Mucosa of rectum (tissue), 2 donors: ENCODE measurements at regions not wholly inside any gene's neighbourhood (a gene's known extent, or its start where the extent isn't known, plus 50 kb on each side); places are given as distances from the start of the nearest gene placed in this dataset.

Experiments used
- H3K27ac ChIP-seq, 2 donors: one replicate each; pipeline ENCODE4 v1.7.0; 2013; ENCODE audit warnings: inconsistent platforms in 2 of 2, low read depth in 2 of 2, low read length in 2 of 2
- H3K27me3 ChIP-seq, 2 donors: one replicate each; pipeline ENCODE4 v1.7.0; 2013; ENCODE audit warnings: low read length in 2 of 2; ENCODE audit not compliant: control insufficient read depth in 2 of 2, insufficient read depth in 2 of 2
- H3K36me3 ChIP-seq, 2 donors: one replicate each; pipeline ENCODE4 v1.7.0; 2013; ENCODE audit warnings: low read length in 2 of 2; ENCODE audit not compliant: control insufficient read depth in 2 of 2, insufficient read depth in 2 of 2
- H3K4me1 ChIP-seq, 2 donors: one replicate each; pipeline ENCODE4 v1.7.0; 2013; ENCODE audit warnings: low read length in 2 of 2, mild to moderate bottlenecking in 1 of 2; ENCODE audit not compliant: control insufficient read depth in 2 of 2, insufficient read depth in 2 of 2
- H3K4me3 ChIP-seq, 2 donors: one replicate each; pipeline ENCODE4 v1.7.0; 2013; ENCODE audit warnings: low read length in 2 of 2
- H3K9ac ChIP-seq, 2 donors: one replicate each; pipeline ENCODE4 v1.7.0; 2013; ENCODE audit warnings: low read length in 2 of 2, low read depth in 1 of 2, mild to moderate bottlenecking in 1 of 2
- H3K9me3 ChIP-seq, 2 donors: one replicate each; pipeline ENCODE4 v1.7.0; 2013; ENCODE audit warnings: low read length in 2 of 2; ENCODE audit not compliant: control insufficient read depth in 2 of 2
- donor health status: healthy.
- donor health status: Normal muscosa, but diverticular disease.

- Histone ChIP-seq H3K4me1 (no peaks in the 10 kb centered on the region), H3K4me3 (no peak overlapping the region), H3K27ac (no peak overlapping the region), H3K36me3 (no peaks in the 10 kb centered on the region), H3K27me3 (no peaks in the 10 kb centered on the region), H3K9ac (no peak overlapping the region), H3K9me3 (no peaks in the 10 kb centered on the region)
Observed at GRCh38 chr5:126199467-126199866, 223.7 kb upstream of the GRAMD2B start.

- Histone ChIP-seq H3K4me1 (no peaks in the 10 kb centered on the region), H3K27ac (no peak overlapping the region), H3K9me3 (no peaks in the 10 kb centered on the region), H3K36me3 (no peaks in the 10 kb centered on the region), H3K9ac (no peak overlapping the region), H3K27me3 (no peaks in the 10 kb centered on the region), H3K4me3 (no peak overlapping the region)
Observed at GRCh38 chr5:126208691-126209090, 214.5 kb upstream of the GRAMD2B start.

GRCh38 chr5:126210955-126211354 lies 212.3 kb upstream of the GRAMD2B start:
- Histone ChIP-seq H3K36me3 (no peaks in the 10 kb centered on the region), H3K27ac (no peak overlapping the region), H3K9ac (no peak overlapping the region), H3K9me3 (no peaks in the 10 kb centered on the region), H3K27me3 (no peaks in the 10 kb centered on the region), H3K4me3 (no peak overlapping the region), H3K4me1 (no peaks in the 10 kb centered on the region)

GRCh38 chr5:126219616-126220015 lies 203.6 kb upstream of the GRAMD2B start:
- no peak overlapping the region for H3K27ac ChIP-seq

DNA sequence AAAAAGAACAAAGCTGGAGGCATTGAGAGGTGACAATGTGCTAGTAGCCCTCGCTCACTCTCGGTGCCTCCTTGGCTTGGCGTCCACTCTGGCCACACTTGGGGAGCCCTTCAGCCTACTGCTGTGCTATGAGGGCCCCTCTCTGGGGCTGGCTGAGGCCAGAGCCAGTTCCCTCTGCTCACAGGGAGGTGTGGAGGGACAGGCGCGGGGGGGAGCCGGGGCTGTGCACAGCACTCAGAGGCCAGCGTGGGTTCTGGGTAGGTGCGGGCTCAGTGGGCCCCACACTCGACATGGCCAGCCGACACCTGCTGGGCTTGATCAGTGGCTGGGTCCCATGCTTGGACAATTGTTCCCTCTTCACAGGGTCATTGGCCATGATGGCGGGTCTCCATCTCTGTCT lies 202.5 kb upstream of the GRAMD2B start:
- H3K4me1 ChIP-seq, result no peaks in the 10 kb centered on the region
- no peaks in the 10 kb centered on the region for H3K27me3 ChIP-seq
- no peak overlapping the region for H3K9ac ChIP-seq
- no peaks in the 10 kb centered on the region for H3K9me3 ChIP-seq
- no peaks in the 10 kb centered on the region for H3K36me3 ChIP-seq
- H3K4me3 ChIP-seq, result no peak overlapping the region
- no peak overlapping the region for H3K27ac ChIP-seq

More at GRCh38 chr5:126219616-126220015, 203.6 kb upstream of the GRAMD2B start:
- no peak overlapping the region for H3K4me3 ChIP-seq
- no peaks in the 10 kb centered on the region for H3K27me3 ChIP-seq
- H3K9ac ChIP-seq, result no peak overlapping the region
- no peaks in the 10 kb centered on the region for H3K9me3 ChIP-seq
- no peaks in the 10 kb centered on the region for H3K36me3 ChIP-seq
- H3K4me1 ChIP-seq, result no peaks in the 10 kb centered on the region

DNA sequence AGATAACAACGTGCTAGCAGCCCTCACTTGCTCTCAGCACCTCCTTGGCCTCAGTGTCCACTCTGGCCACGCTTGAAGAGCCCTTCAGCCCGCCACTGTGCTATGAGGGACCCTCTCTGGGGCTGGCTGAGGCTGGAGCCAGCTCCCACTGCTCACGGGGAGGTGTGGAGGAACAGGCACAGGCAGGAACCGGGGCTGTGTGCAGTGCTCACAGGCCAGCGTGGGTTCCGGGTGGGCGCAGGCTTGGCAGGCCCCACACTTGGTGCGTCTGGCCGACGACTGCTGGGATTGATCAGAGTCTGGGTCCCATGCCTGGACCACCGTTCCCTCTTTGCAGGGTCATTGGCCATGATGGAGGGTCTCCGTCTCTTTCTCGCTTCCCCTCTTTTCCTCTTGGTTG lies 194.3 kb upstream of the GRAMD2B start:
- no peaks in the 10 kb centered on the region for H3K36me3 ChIP-seq
- H3K9me3 ChIP-seq, result no peaks in the 10 kb centered on the region
- no peaks in the 10 kb centered on the region for H3K27me3 ChIP-seq
- H3K27ac ChIP-seq, result no peak overlapping the region
- H3K4me1 ChIP-seq, result no peaks in the 10 kb centered on the region
- no peak overlapping the region for H3K4me3 ChIP-seq
- no peak overlapping the region for H3K9ac ChIP-seq

DNA sequence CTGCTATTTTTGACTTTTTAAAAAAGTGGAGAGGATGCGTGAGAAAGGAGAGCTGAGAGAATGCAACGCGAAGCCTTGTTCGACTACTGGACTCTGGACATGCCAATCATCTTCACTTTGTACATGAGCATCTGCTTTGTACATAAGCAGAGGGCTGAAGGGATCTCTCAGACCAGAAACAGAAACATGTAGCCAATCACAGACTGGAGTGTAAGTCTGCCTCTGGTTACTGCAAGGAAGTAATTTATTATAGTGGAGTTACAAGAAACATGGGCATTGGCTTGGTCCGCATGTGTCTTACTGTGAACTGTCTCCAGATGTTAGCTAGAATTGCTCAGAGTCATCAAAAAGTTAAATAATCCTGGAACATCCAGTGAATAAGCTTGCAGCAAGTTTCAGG lies 190.0 kb upstream of the GRAMD2B start:
- no peaks in the 10 kb centered on the region for H3K4me1 ChIP-seq
- H3K4me3 ChIP-seq, result no peak overlapping the region
- H3K27ac ChIP-seq, result no peak overlapping the region
- no peaks in the 10 kb centered on the region for H3K27me3 ChIP-seq
- H3K9me3 ChIP-seq, result no peaks in the 10 kb centered on the region
- no peaks in the 10 kb centered on the region for H3K36me3 ChIP-seq
- H3K9ac ChIP-seq, result no peak overlapping the region

DNA sequence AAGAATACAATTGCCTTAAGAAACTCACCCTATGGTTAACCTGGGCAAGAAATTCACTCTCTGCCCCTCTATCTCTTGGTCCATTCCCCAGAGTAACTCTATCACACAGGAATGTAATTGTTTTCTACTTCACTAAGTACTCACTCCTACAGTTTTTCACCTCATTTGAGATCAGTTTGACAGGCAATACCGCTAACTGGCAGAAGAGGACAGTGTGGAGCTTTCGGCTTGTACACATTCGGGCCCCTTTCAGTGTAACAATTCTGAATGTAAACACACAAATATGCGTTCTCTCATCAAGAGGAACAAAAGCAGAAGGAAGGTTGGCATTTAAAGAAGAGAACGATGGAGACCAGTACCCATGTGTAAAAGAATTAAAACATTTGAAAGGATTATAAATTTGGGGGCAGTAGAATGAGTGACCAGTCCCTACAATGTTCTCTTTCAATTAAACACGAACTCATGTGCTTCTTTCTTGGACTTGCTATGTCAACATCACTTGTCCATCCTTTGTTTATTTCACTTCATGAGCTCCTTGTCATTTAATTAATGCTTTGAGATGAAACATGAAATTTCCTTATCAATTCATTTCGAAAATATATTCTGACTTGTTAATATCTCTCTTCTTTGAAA lies 188.5 kb upstream of the GRAMD2B start:
- Histone ChIP-seq H3K9me3 (no peaks in the 10 kb centered on the region), H3K36me3 (no peaks in the 10 kb centered on the region), H3K27ac (no peak overlapping the region), H3K4me3 (no peak overlapping the region), H3K4me1 (no peaks in the 10 kb centered on the region), H3K9ac (no peak overlapping the region), H3K27me3 (no peaks in the 10 kb centered on the region)

DNA sequence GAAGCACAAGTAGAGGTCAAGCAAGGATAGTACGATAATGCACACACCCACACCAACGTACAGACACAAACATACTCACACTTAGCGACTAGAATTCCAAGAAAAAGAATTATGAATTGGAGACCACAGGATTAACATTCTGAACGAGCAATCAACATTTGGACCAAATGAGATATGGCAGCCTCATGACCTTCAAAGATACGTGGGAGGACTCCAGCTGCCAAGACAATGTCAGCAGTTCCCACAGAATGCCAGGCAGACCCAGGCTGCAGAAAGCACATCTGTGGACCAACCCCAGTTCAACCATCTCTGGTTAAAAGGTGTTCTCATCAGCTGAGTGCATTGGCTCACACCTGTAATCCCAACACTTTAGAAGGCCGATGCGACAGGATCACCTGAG lies 187.6 kb upstream of the GRAMD2B start:
- no peaks in the 10 kb centered on the region for H3K4me1 ChIP-seq
- H3K9ac ChIP-seq, result no peak overlapping the region
- no peaks in the 10 kb centered on the region for H3K27me3 ChIP-seq
- H3K36me3 ChIP-seq, result no peaks in the 10 kb centered on the region
- H3K9me3 ChIP-seq, result no peaks in the 10 kb centered on the region
- H3K27ac ChIP-seq, result no peak overlapping the region
- no peak overlapping the region for H3K4me3 ChIP-seq

DNA sequence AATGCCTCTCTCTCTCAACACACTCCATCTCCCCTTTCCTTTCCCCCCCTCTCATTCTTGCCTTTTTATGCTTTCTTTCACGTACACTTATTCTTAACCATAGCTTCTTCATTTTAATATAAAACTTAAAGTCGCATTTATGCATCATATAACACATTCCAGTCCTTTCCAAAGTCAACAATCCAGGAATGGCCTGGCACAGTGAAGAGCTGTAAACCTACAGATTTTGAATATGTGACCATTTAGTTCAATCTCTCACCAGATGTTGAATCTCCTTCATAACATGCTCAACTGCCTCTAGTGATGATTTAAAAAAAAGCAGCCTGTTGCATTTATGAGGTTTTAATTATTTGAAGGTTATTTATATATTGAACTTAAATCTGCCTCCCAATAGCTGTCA lies 186.2 kb upstream of the GRAMD2B start:
- Histone ChIP-seq H3K9ac (no peak overlapping the region), H3K4me1 (no peaks in the 10 kb centered on the region), H3K36me3 (no peaks in the 10 kb centered on the region), H3K27me3 (no peaks in the 10 kb centered on the region), H3K4me3 (no peak overlapping the region), H3K27ac (no peak overlapping the region), H3K9me3 (no peaks in the 10 kb centered on the region)

DNA sequence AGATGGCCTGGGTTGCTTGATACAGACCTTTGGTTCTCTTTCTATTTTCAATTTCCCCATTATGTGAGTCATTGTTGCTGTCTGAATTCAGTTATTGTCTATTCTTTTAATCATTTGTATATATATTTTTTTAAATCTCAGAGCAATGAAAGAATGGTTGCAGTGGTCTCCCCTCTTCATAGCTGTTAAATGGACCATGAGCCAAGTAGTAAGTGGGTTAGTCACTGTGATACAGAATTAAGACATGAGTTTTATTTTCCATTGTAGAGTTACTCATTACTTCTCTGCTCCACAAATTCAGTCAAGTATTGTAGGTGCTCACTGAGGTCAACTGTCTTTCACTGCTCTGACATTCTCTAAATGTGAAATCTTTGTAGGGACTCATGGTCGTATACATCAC lies 174.6 kb upstream of the GRAMD2B start:
- Histone ChIP-seq H3K4me3 (no peak overlapping the region), H3K27me3 (no peaks in the 10 kb centered on the region), H3K9ac (no peak overlapping the region), H3K27ac (no peak overlapping the region), H3K36me3 (no peaks in the 10 kb centered on the region), H3K4me1 (no peaks in the 10 kb centered on the region), H3K9me3 (no peaks in the 10 kb centered on the region)
